HepG2 (cell line): ENCODE measurements at regions not wholly inside any gene's neighbourhood (a gene's known extent, or its start where the extent isn't known, plus 50 kb on each side); places are given as distances from the start of the nearest gene placed in this dataset.

Experiments used
- ARNT ChIP-seq: fragments of 450-650 bp; IDR thresholded peaks from 2 replicates; pipeline ENCODE4 v1.6.1; 2017
- DNMT1 ChIP-seq: sonication (generic); formaldehyde crosslinking; IDR thresholded peaks from 2 replicates; pipeline ENCODE4 v1.5.1; 2020; ENCODE audit warnings: mild to moderate bottlenecking, missing genetic modification reagents
- ELF4 ChIP-seq: sonication (generic); formaldehyde crosslinking; IDR thresholded peaks from 2 replicates; pipeline ENCODE4 v1.5.0; 2020; ENCODE audit warnings: missing genetic modification reagents, mild to moderate bottlenecking, moderate library complexity, borderline replicate concordance
- GLI4 ChIP-seq: sonication (generic); formaldehyde crosslinking; IDR thresholded peaks from 2 replicates; pipeline ENCODE4 v1.5.1; 2020; ENCODE audit warnings: missing genetic modification reagents, mild to moderate bottlenecking, moderate library complexity, borderline replicate concordance
- IKZF1 ChIP-seq: fragments of 450-650 bp; IDR thresholded peaks from 2 replicates; pipeline ENCODE4 v1.7.1; 2016
- NKX3-1 ChIP-seq: sonication (generic); formaldehyde crosslinking; IDR thresholded peaks from 2 replicates; pipeline ENCODE4 v1.5.0; 2020; ENCODE audit warnings: missing genetic modification reagents
- NONO ChIP-seq, 2 experiments: fragments of 450-650 bp in 1 of 2; sonication (generic) in 1 of 2; formaldehyde crosslinking in 1 of 2; IDR thresholded peaks in 1 of 2; conservative IDR thresholded peaks in 1 of 2; 2 replicates each; pipeline versions ENCODE4 v1.6.1 to v1.8.0; 2017 to 2022; ENCODE audit warnings: mild to moderate bottlenecking in 1 of 2, missing genetic modification reagents in 1 of 2, moderate library complexity in 1 of 2
- STAT5B ChIP-seq: sonication (generic); formaldehyde crosslinking; IDR thresholded peaks from 2 replicates; pipeline ENCODE4 v1.4.0; 2020; ENCODE audit warnings: missing genetic modification reagents
- TBX2 ChIP-seq: sonication (generic); formaldehyde crosslinking; IDR thresholded peaks from 2 replicates; pipeline ENCODE4 v1.5.0; 2020; ENCODE audit warnings: missing genetic modification reagents, mild to moderate bottlenecking, borderline replicate concordance
- ZNF33A ChIP-seq: sonication (generic); formaldehyde crosslinking; IDR thresholded peaks from 2 replicates; pipeline ENCODE4 v1.5.1; 2020; ENCODE audit warnings: missing genetic modification reagents, mild to moderate bottlenecking, moderate library complexity, borderline replicate concordance
- ZNF530 ChIP-seq: sonication (generic); formaldehyde crosslinking; IDR thresholded peaks from 2 replicates; pipeline ENCODE4 v1.5.0; 2020; ENCODE audit warnings: low read depth, mild to moderate bottlenecking, missing genetic modification reagents
- ZNF569 ChIP-seq: sonication (generic); formaldehyde crosslinking; IDR thresholded peaks from 2 replicates; pipeline ENCODE4 v1.5.0; 2020; ENCODE audit warnings: mild to moderate bottlenecking, missing genetic modification reagents, moderate library complexity, borderline replicate concordance
- ZNF672 ChIP-seq: sonication (generic); formaldehyde crosslinking; IDR thresholded peaks from 2 replicates; pipeline ENCODE4 v1.8.1; 2022; ENCODE audit warnings: missing genetic modification reagents
- ZNF780A ChIP-seq: sonication (generic); formaldehyde crosslinking; IDR thresholded peaks from 2 replicates; pipeline ENCODE4 v1.8.0; 2022; ENCODE audit warnings: mild to moderate bottlenecking, missing genetic modification reagents, moderate library complexity
- TF ChIP-seq, protein P1 (sequence below): sonication (generic); formaldehyde crosslinking; IDR thresholded peaks from 2 replicates; pipeline ENCODE4 v1.5.0; 2020; ENCODE audit warnings: mild to moderate bottlenecking, missing genetic modification reagents, borderline replicate concordance
- TF ChIP-seq, protein P2 (sequence below): sonication (generic); formaldehyde crosslinking; IDR thresholded peaks from 2 replicates; pipeline ENCODE4 v1.4.0; 2020; ENCODE audit warnings: missing genetic modification reagents
- TF ChIP-seq, protein P3 (sequence below): sonication (generic); formaldehyde crosslinking; IDR thresholded peaks from 2 replicates; pipeline ENCODE4 v1.8.0; 2022; ENCODE audit warnings: mild to moderate bottlenecking, missing genetic modification reagents, moderate library complexity
- TF ChIP-seq, protein P4 (sequence below): IDR thresholded peaks from 2 replicates; pipeline ENCODE4 v1.6.1; 2016; ENCODE audit warnings: low read depth, control low read depth

DNA sequence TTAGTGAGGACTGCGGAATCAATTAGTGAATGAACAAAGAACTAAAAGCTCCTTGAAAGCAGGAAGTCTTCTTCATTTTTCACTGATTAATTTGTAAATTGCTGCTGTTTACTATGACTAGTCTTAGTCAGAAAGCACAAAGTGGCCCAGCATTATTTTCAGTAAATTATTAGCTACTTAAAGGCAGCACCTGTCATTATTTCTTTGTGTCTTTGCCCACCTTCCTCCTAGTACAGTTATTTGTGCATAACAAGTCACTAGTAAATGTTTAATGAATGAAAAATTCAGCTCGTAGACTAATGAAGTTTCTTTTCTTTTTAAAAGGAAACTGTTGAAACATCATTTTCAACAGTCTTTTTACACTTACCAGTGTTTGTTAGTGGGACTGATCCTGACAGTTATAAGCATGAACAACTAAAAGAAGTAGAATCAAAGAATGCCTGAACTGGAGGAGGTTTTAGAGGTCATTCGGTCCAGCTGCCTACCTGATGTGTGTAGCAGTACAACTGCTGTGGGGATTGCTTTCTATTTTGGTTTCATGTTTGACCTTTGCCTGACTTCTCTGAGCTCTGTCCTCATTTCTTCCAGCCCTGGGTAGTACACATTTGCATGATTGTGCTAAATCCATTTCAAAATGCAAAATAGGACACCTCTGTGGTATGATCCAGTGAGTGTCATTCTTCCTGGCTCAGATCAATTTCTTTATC lies 140.0 kb upstream of the PHYHIPL start (continued):
- TF ChIP-seq, protein P1, sequence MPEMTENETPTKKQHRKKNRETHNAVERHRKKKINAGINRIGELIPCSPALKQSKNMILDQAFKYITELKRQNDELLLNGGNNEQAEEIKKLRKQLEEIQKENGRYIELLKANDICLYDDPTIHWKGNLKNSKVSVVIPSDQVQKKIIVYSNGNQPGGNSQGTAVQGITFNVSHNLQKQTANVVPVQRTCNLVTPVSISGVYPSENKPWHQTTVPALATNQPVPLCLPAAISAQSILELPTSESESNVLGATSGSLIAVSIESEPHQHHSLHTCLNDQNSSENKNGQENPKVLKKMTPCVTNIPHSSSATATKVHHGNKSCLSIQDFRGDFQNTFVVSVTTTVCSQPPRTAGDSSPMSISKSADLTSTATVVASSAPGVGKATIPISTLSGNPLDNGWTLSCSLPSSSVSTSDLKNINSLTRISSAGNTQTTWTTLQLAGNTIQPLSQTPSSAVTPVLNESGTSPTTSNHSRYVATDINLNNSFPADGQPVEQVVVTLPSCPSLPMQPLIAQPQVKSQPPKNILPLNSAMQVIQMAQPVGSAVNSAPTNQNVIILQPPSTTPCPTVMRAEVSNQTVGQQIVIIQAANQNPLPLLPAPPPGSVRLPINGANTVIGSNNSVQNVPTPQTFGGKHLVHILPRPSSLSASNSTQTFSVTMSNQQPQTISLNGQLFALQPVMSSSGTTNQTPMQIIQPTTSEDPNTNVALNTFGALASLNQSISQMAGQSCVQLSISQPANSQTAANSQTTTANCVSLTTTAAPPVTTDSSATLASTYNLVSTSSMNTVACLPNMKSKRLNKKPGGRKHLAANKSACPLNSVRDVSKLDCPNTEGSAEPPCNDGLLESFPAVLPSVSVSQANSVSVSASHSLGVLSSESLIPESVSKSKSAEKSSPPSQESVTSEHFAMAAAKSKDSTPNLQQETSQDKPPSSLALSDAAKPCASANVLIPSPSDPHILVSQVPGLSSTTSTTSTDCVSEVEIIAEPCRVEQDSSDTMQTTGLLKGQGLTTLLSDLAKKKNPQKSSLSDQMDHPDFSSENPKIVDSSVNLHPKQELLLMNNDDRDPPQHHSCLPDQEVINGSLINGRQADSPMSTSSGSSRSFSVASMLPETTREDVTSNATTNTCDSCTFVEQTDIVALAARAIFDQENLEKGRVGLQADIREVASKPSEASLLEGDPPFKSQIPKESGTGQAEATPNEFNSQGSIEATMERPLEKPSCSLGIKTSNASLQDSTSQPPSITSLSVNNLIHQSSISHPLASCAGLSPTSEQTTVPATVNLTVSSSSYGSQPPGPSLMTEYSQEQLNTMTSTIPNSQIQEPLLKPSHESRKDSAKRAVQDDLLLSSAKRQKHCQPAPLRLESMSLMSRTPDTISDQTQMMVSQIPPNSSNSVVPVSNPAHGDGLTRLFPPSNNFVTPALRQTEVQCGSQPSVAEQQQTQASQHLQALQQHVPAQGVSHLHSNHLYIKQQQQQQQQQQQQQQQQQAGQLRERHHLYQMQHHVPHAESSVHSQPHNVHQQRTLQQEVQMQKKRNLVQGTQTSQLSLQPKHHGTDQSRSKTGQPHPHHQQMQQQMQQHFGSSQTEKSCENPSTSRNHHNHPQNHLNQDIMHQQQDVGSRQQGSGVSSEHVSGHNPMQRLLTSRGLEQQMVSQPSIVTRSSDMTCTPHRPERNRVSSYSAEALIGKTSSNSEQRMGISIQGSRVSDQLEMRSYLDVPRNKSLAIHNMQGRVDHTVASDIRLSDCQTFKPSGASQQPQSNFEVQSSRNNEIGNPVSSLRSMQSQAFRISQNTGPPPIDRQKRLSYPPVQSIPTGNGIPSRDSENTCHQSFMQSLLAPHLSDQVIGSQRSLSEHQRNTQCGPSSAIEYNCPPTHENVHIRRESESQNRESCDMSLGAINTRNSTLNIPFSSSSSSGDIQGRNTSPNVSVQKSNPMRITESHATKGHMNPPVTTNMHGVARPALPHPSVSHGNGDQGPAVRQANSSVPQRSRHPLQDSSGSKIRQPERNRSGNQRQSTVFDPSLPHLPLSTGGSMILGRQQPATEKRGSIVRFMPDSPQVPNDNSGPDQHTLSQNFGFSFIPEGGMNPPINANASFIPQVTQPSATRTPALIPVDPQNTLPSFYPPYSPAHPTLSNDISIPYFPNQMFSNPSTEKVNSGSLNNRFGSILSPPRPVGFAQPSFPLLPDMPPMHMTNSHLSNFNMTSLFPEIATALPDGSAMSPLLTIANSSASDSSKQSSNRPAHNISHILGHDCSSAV (CRISPR knock-in tag) = no peak
- TF ChIP-seq GLI4 (no peak), STAT5B (no peak), IKZF1 (no peak), ELF4 (CRISPR knock-in tag) (no peak), TBX2 (CRISPR knock-in tag) (no peak), NONO (IDR thresholded peaks at IDR 0.05) (no peak), NONO (CRISPR knock-in tag; conservative IDR thresholded peaks at IDR 0.05) (no peak), ZNF780A (CRISPR knock-in tag) (no peak), ZNF569 (no peak), ZNF530 (no peak), ARNT (no peak), DNMT1 (CRISPR knock-in tag) (no peak), NKX3-1 (CRISPR knock-in tag) (no peak), ZNF33A (CRISPR knock-in tag) (no peak), ZNF672 (CRISPR knock-in tag) (no peak)
- TF ChIP-seq, protein P2, sequence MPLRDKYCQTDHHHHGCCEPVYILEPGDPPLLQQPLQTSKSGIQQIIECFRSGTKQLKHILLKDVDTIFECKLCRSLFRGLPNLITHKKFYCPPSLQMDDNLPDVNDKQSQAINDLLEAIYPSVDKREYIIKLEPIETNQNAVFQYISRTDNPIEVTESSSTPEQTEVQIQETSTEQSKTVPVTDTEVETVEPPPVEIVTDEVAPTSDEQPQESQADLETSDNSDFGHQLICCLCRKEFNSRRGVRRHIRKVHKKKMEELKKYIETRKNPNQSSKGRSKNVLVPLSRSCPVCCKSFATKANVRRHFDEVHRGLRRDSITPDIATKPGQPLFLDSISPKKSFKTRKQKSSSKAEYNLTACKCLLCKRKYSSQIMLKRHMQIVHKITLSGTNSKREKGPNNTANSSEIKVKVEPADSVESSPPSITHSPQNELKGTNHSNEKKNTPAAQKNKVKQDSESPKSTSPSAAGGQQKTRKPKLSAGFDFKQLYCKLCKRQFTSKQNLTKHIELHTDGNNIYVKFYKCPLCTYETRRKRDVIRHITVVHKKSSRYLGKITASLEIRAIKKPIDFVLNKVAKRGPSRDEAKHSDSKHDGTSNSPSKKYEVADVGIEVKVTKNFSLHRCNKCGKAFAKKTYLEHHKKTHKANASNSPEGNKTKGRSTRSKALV (CRISPR knock-in tag) = no peak
- TF ChIP-seq, protein P3, sequence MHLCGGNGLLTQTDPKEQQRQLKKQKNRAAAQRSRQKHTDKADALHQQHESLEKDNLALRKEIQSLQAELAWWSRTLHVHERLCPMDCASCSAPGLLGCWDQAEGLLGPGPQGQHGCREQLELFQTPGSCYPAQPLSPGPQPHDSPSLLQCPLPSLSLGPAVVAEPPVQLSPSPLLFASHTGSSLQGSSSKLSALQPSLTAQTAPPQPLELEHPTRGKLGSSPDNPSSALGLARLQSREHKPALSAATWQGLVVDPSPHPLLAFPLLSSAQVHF (CRISPR knock-in tag) = no peak
- TF ChIP-seq, protein P4, sequence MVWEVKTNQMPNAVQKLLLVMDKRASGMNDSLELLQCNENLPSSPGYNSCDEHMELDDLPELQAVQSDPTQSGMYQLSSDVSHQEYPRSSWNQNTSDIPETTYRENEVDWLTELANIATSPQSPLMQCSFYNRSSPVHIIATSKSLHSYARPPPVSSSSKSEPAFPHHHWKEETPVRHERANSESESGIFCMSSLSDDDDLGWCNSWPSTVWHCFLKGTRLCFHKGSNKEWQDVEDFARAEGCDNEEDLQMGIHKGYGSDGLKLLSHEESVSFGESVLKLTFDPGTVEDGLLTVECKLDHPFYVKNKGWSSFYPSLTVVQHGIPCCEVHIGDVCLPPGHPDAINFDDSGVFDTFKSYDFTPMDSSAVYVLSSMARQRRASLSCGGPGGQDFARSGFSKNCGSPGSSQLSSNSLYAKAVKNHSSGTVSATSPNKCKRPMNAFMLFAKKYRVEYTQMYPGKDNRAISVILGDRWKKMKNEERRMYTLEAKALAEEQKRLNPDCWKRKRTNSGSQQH (CRISPR knock-in tag) = no peak
